IMR-90 (cell line): ENCODE measurements at regions not wholly inside any gene's neighbourhood (a gene's known extent, or its start where the extent isn't known, plus 50 kb on each side); places are given as distances from the start of the nearest gene placed in this dataset.
"Not testable (repeated sequence)": the region's sequence is repeated elsewhere in the genome, so short reads cannot be mapped to it uniquely, and the experiment has no call there.

ENCODE experiments used
- ATAC-seq: fragments of 200-7000 bp; cut with Tn5 transposase; 2 replicates; pipeline ENCODE4 v1.9.1; 2020; ENCODE audit warnings: low read depth, mild to moderate bottlenecking, moderate library complexity
- BruUV-seq: library from RNA; stranded (reverse); fragments of 400-500 nt; replicated peaks from 2 replicates; lab custom pipeline; 2021; lab: Mats Ljungman, UMichigan
- CTCF ChIA-PET: fragments of 300-600 bp; formaldehyde crosslinking; extraction: SDS; loops from one replicate; lab custom pipeline; 2021; ENCODE audit warnings: antibody characterized with exemption; lab: Yijun Ruan, JAX
- POLR2A ChIA-PET: fragments of 300-600 bp; sonication (Branson Sonifier 250); formaldehyde crosslinking; loops from one replicate; lab custom pipeline; 2022; ENCODE audit warnings: antibody characterized with exemption; ENCODE audit not compliant: unreplicated experiment; lab: Charles Lee
- DNase-seq: peaks from one replicate; pipeline ENCODE4 v3.0.0; 2013
- H2AFZ ChIP-seq: replicated peaks from 2 replicates; pipeline ENCODE3; 2013; ENCODE audit warnings: low read length, mild to moderate bottlenecking; ENCODE audit not compliant: poor library complexity
- H2AK5ac ChIP-seq: 2 replicates; pipeline ENCODE4 v1.6.1; 2013; ENCODE audit warnings: low read depth, low read length, inconsistent platforms
- H2AK9ac ChIP-seq: replicated peaks from 2 replicates; pipeline ENCODE3; 2013; ENCODE audit warnings: mild to moderate bottlenecking, low read depth, low read length, moderate library complexity; ENCODE audit not compliant: poor library complexity
- H2BK120ac ChIP-seq: 2 replicates; pipeline ENCODE4 v1.6.1; 2013; ENCODE audit warnings: low read depth, low read length, inconsistent platforms
- H2BK15ac ChIP-seq: 3 replicates; pipeline ENCODE4 v1.6.1; 2013; ENCODE audit warnings: low read depth, low read length, inconsistent platforms
- H2BK20ac ChIP-seq: 2 replicates; pipeline ENCODE4 v1.6.1; 2013; ENCODE audit warnings: low read depth, mild to moderate bottlenecking, inconsistent platforms, low read length, moderate library complexity
- H2BK5ac ChIP-seq: 2 replicates; pipeline ENCODE4 v1.6.1; 2013; ENCODE audit warnings: mild to moderate bottlenecking, low read depth, low read length, inconsistent platforms; ENCODE audit not compliant: poor library complexity, severe bottlenecking
- H3K14ac ChIP-seq: replicated peaks from 2 replicates; pipeline ENCODE4 v1.6.1; 2013; ENCODE audit warnings: low read depth, low read length, inconsistent platforms
- H3K18ac ChIP-seq: 2 replicates; pipeline ENCODE4 v1.6.1; 2013; ENCODE audit warnings: low read depth, low read length, control low read depth
- H3K23ac ChIP-seq: 2 replicates; pipeline ENCODE4 v1.6.1; 2013; ENCODE audit warnings: low read depth, low read length, inconsistent platforms
- H3K27ac ChIP-seq: 2 replicates; pipeline ENCODE4 v1.5.1; 2013; ENCODE audit warnings: mild to moderate bottlenecking, control low read depth, low read length; ENCODE audit not compliant: insufficient read depth
- H3K27me3 ChIP-seq: 2 replicates; pipeline ENCODE4 v1.6.1; 2013; ENCODE audit warnings: low read length; ENCODE audit not compliant: control insufficient read depth, insufficient read depth
- H3K36me3 ChIP-seq: 2 replicates; pipeline ENCODE4 v1.6.1; 2013; ENCODE audit warnings: low read length, mixed read lengths; ENCODE audit not compliant: control insufficient read depth, insufficient read depth
- H3K4ac ChIP-seq: 2 replicates; pipeline ENCODE4 v1.6.1; 2013; ENCODE audit warnings: low read depth, low read length, inconsistent platforms
- H3K4me1 ChIP-seq: 2 replicates; pipeline ENCODE4 v1.6.1; 2013; ENCODE audit warnings: low read length, mixed read lengths; ENCODE audit not compliant: control insufficient read depth, insufficient read depth
- H3K4me2 ChIP-seq: 2 replicates; pipeline ENCODE4 v1.6.1; 2013; ENCODE audit warnings: low read depth, mild to moderate bottlenecking, control low read depth, low read length, moderate library complexity
- H3K4me3 ChIP-seq: 2 replicates; pipeline ENCODE4 v1.5.1; 2013; ENCODE audit warnings: low read depth, mild to moderate bottlenecking, control low read depth, low read length, moderate library complexity; ENCODE audit not compliant: insufficient read depth
- H3K56ac ChIP-seq: 2 replicates; pipeline ENCODE4 v1.6.1; 2013; ENCODE audit warnings: low read length, inconsistent platforms; ENCODE audit not compliant: insufficient read depth; ENCODE audit errors: extremely low read depth
- H3K79me1 ChIP-seq, 2 experiments: 2 replicates each; pipeline ENCODE4 v1.6.1; 2013; ENCODE audit warnings: low read length in 2 of 2, inconsistent platforms in 1 of 2, low read depth in 1 of 2
- H3K9ac ChIP-seq: 2 replicates; pipeline ENCODE4 v1.6.1; 2013; ENCODE audit warnings: low read depth, low read length, control low read depth
- H3K9me1 ChIP-seq: 2 replicates; pipeline ENCODE4 v1.6.1; 2013; ENCODE audit warnings: low read length, inconsistent platforms; ENCODE audit not compliant: insufficient read depth
- H3K9me3 ChIP-seq: 2 replicates; pipeline ENCODE4 v1.6.1; 2013; ENCODE audit warnings: low read length; ENCODE audit not compliant: control insufficient read depth, insufficient read depth
- H4K20me1 ChIP-seq: 2 replicates; pipeline ENCODE4 v1.6.1; 2013; ENCODE audit warnings: low read length, inconsistent platforms; ENCODE audit not compliant: insufficient read depth
- H4K5ac ChIP-seq: 2 replicates; pipeline ENCODE4 v1.6.1; 2013; ENCODE audit warnings: mild to moderate bottlenecking, low read depth, low read length, control low read depth
- H4K8ac ChIP-seq, 2 experiments: 2 replicates each; pipeline ENCODE4 v1.6.1; 2013; ENCODE audit warnings: low read depth in 2 of 2, low read length in 2 of 2, control low read depth in 1 of 2, inconsistent platforms in 1 of 2
- H4K91ac ChIP-seq: 2 replicates; pipeline ENCODE4 v1.6.1; 2013; ENCODE audit warnings: low read depth, low read length, inconsistent platforms; ENCODE audit not compliant: insufficient read depth
- WGBS, 2 experiments: methylation state at CpG; one replicate each; pipeline versions ENCODE4 v1.1.5 to v1.1.7; 2013; ENCODE audit warnings: missing lambda C conversion rate in 2 of 2; ENCODE audit not compliant: insufficient read length in 1 of 2; ENCODE audit errors: extremely low coverage in 2 of 2; 5-methylcytosine and 5-hydroxymethylcytosine counted together
- dilution Hi-C: fragments of 300-500 bp; cut with HindIII; formaldehyde crosslinking; loops from one replicate; pipeline ENCODE4 v1.14.3; 2018; ENCODE audit warnings: low sequenced_read_pairs; ENCODE audit not compliant: unreplicated experiment
- in situ Hi-C: fragments of 300-500 bp; cut with MboI; formaldehyde crosslinking; loops from 3 replicates; pipeline ENCODE4 v1.14.3; 2019; ENCODE audit warnings: low sequenced_read_pairs, inconsistent platforms, mixed read lengths
- intact Hi-C: fragments of 100-400 bp; cut with micrococcal nuclease; formaldehyde crosslinking; loops from 2 replicates; pipeline ENCODE4 v1.10.0; 2022

GRCh38 chr22:10730706-10731105, 4797.3 kb upstream of the OR11H1 start:
- POLR2A ChIA-PET, H4K91ac ChIP-seq, H3K9ac ChIP-seq, H3K27me3 ChIP-seq, H2AK5ac ChIP-seq, H4K20me1 ChIP-seq, H2AK9ac ChIP-seq, H2BK120ac ChIP-seq, H3K36me3 ChIP-seq, H3K27ac ChIP-seq, H2BK5ac ChIP-seq, H2BK20ac ChIP-seq, H3K4me3 ChIP-seq, BruUV-seq, H4K5ac ChIP-seq, H3K14ac ChIP-seq, DNase-seq, ATAC-seq, H3K18ac ChIP-seq, in situ Hi-C loops, H3K9me1 ChIP-seq, H2BK15ac ChIP-seq, dilution Hi-C loops, intact Hi-C loops, H3K4ac ChIP-seq, H3K23ac ChIP-seq, H2AFZ ChIP-seq, H3K4me1 ChIP-seq, H3K56ac ChIP-seq, H3K79me1 ChIP-seq, H4K8ac ChIP-seq, H3K4me2 ChIP-seq: not testable (repeated sequence)
- H3K9me3 ChIP-seq: peaks cover 46% of the 10 kb centered on the region
- 61% methylated on average over 2 of the region's 4 CpGs; no CpG with 5 or more reads in 1 of the 2 experiments for WGBS, 2 experiments
- CTCF ChIA-PET: interaction anchor here (0.6 kb wide), 1 partner anchor 9 kb away, joined by 3 read pairs; no protein-coding TSS in a partner anchor

DNA sequence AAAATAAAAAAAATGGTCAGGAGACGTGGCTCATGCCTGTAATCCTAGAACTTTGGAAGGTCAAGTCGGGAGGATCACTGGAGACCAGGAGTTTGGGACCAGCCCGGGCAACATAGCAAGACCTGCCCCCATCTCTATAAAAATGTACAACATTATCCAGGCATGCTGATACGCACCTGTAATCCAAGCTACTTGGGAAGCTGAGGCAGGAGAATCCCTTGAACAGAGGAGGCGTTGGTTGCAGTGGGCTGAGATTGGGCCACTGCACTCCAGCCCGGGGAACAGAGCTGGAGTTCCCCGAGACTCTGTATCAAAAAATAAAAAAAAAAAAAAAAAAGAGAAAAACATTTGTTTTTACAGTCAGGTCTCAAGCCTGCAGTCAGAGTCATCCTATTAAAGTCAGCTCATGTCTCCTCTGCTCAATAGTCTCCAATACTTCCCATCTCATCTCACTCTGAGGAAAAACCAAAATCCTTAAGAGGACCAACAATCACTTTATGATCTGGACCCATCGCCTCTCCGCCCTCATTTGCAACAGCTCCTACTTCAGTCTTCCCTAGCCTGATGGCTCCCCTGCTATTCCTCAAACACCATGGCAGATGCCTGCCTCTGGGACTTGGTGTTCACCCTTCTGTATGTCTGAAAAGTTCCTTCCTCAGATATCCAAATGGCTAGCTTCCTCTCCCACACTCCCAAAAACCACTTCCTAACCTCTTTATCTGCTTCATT, 4796.6 kb upstream of the OR11H1 start:
- H4K20me1 ChIP-seq, dilution Hi-C loops, H3K9ac ChIP-seq, H3K27me3 ChIP-seq, in situ Hi-C loops, H2BK20ac ChIP-seq, H3K18ac ChIP-seq, H4K8ac ChIP-seq, H3K14ac ChIP-seq, H3K9me1 ChIP-seq, H3K4me1 ChIP-seq, H2AFZ ChIP-seq, H2BK15ac ChIP-seq, POLR2A ChIA-PET, H4K91ac ChIP-seq, H3K27ac ChIP-seq, H3K4me2 ChIP-seq, H3K36me3 ChIP-seq, CTCF ChIA-PET, H3K79me1 ChIP-seq, H3K4me3 ChIP-seq, H2BK120ac ChIP-seq, H3K23ac ChIP-seq, DNase-seq, H3K4ac ChIP-seq, ATAC-seq, H3K56ac ChIP-seq, H2BK5ac ChIP-seq, H2AK9ac ChIP-seq, BruUV-seq, H4K5ac ChIP-seq, H2AK5ac ChIP-seq, intact Hi-C loops: not testable (repeated sequence)
- H3K9me3 ChIP-seq: peaks cover 46% of the 10 kb centered on the region
- WGBS, 2 experiments: 29% methylated on average over 7 of the region's 9 CpGs; no CpG with 5 or more reads in 1 of the 2 experiments
